22Rv1 (cell line): ENCODE measurements at regions not wholly inside any gene's neighbourhood (a gene's known extent, or its start where the extent isn't known, plus 50 kb on each side); places are given as distances from the start of the nearest gene placed in this dataset.

Experiments used
- H3K27ac ChIP-seq: fragments of 450-650 bp; 2 replicates; pipeline ENCODE4 v1.5.1; 2017
- CTCF ChIP-seq: fragments of 450-650 bp; IDR thresholded peaks from 2 replicates; pipeline ENCODE4 v1.5.1; 2017; ENCODE audit warnings: mild to moderate bottlenecking
- ZFX ChIP-seq: fragments of 450-650 bp; IDR thresholded peaks from 2 replicates; pipeline ENCODE4 v1.6.1; 2017; ENCODE audit warnings: antibody characterized with exemption, borderline replicate concordance

DNA sequence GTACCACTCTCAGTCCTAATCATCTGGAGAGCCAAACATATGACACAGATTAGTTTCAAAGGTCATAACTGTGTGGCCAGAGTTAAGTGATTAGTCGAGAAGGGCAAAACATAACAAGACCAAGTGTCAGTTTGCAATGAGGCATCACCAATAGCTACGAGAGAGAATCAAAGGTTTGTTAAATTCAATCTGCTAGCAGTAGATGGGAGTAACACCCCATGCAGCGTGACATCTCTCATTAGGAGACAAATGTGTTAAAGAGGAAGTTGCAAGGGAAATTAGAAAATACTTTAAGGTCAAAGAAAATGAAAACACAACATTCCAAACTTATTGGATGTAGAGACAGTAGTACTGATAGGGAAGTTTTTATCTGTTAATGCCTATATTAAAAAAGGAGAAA lies 135.7 kb upstream of the SYT10 start:
- TF ChIP-seq ZFX (no peak), CTCF (no peak)
- no peak overlapping the region for H3K27ac ChIP-seq

DNA sequence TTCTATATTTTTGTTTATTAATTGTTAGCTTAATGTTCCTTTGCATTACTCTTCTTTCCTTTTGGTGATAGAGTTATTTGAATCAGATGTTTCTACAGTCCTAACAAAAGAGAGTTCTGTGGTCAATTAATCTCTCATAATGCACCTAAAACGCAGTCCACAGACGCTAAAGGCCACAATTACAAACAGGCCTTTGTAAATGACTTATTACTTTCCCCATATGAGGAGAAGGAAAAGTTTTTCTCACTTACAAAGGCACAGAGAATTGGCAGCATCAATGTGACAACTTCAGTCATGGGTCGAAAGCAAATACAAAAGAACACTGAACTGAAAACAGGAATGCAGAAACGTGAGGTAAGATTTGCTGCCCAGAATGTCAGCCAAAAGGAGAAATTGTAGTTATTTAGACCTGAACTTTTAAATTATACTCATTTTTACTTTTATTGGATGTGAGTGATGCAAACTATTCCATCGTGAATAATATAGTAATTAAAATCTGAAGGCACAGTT lies 142.0 kb upstream of the SYT10 start:
- TF ChIP-seq CTCF = no peak
- no peak for TF ChIP-seq ZFX
- H3K27ac ChIP-seq = no peak overlapping the region

GRCh38 chr12:33586576-33586975 lies 147.0 kb upstream of the SYT10 start:
- H3K27ac ChIP-seq = no peak overlapping the region
- TF ChIP-seq CTCF (no peak), ZFX (no peak)

DNA sequence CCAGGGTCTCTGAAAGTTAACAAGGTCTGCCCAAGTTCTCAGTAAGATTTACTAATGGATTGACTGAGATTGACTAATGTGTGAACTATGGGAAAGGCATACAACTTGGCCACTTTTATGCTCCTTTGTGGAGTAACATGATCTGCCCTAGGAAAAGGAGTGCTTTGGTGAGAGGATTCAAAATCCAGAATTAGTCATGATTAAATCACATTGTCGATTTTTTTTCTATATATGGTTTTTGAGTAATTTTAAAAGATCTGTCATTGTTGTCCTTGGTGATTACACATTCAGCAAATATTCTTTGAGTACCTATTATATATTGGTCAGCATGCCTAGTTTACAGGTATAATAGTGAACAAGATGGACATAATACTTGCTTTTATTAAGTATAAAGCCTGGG lies 147.7 kb upstream of the SYT10 start:
- TF ChIP-seq ZFX (no peak), CTCF (no peak)
- H3K27ac ChIP-seq = no peak overlapping the region

DNA sequence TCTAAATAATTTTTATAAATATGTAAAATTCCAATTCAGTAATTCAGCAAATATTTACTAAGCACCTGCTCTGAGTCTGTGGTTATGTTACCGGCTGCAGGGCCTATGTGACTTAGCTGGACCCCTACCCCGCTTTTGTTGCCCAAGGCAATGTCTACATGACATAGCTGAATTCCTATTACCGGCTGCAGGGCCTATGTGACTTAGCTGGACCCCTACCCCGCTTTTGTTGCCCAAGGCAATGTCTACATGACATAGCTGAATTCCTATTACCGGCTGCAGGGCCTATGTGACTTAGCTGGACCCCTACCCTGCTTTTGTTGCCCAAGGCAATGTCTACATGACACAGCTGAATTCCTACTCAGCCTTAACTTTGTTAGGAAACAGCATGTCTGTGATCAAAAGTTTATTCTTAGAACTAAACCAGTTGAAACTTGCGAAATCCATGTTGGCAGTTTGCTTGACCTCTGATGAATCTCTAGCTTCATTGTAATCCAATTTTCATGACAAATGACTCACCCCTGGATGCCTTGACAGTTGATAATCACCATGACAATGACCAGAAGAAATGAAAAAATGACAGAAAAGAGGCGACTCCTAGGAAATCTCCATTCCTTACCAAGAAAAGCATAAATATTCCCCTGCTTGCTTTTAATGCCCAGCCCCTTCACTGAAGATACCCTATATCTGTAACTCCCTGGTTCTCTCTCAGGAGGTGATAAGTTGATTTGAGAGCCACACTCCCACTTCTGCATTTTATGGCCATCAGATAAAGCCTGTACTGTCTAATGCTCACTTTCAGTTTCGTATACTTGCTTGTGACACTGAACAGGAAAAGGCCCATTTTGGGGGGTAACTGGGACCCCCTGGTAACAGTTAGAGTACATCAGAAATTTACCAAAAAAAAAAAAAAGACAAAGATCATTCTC lies 148.4 kb upstream of the SYT10 start:
- H3K27ac ChIP-seq = no peak overlapping the region
- TF ChIP-seq CTCF (no peak), ZFX (no peak)

GRCh38 chr12:33588725-33589405 lies 149.2 kb upstream of the SYT10 start:
- TF ChIP-seq CTCF = no peak
- TF ChIP-seq ZFX = no peak

DNA sequence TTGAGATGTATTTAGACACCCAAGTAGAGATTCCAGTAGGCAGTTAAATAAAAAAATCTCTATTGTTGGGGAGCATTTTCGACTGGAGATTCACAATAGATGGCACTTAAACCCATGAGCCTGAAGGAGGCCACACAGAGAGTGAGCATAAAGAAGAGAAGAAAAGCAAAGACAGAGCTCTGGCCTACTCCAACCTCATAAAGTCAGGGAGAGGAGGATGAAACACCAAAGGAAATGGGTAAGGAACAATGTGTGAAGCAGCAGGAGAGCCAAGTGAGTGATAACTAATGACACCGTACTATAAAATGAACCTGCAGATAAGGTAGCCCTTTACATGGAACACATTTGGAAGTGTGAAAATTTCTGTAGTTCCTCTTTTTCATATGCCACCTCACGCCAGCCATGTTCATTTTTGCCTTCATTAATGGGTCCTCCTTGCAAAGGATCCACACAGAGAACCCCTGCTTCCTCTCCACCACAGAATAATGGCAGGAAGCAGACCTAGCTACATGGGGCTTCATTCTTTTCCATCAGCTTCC lies 150.0 kb upstream of the SYT10 start:
- TF ChIP-seq ZFX = no peak
- TF ChIP-seq CTCF = no peak
- no peak overlapping the region for H3K27ac ChIP-seq

More at GRCh38 chr12:33588725-33589405, 149.2 kb upstream of the SYT10 start:
- no peak overlapping the region for H3K27ac ChIP-seq
